ENCODE measurements at regions not wholly inside any gene's neighbourhood (a gene's known extent, or its start where the extent isn't known, plus 50 kb on each side); places are given as distances from the start of the nearest gene placed in this dataset.

GRCh38 chr18:40013001-40013609 is 1941.9 kb upstream of the PIK3C3 start:
- H4K20me1 ChIP-seq (replicated peaks; ENCODE audit: control insufficient read depth, extremely low read depth, insufficient read depth, low read length) = no peaks in the 10 kb centered on the region
- no peaks in the 10 kb centered on the region for H3K9me3 ChIP-seq (replicated peaks; ENCODE audit: control insufficient read depth, insufficient read depth, low read length)
- FAIRE-seq = no peak
- DNase-seq (ENCODE audit: low read depth, low spot score) = no peak
- ChIA-PET CTCF (interaction anchor here (1.1 kb wide), 1 partner anchor 27 kb away, joined by 3 read pairs; no protein-coding TSS in a partner anchor), POLR2A (no interaction called here)
- H3K9me1 ChIP-seq (replicated peaks; ENCODE audit: control insufficient read depth, extremely low read depth, insufficient read depth, low read length) = no peaks in the 10 kb centered on the region
- no peaks in the 10 kb centered on the region for H3K79me2 ChIP-seq (ENCODE audit: control insufficient read depth, insufficient read depth, low read length)
- H3K27ac ChIP-seq (ENCODE audit: insufficient read depth, low read depth, low read length) = no peak overlapping the region
- peaks cover 10% of the 10 kb centered on the region for H3K4me1 ChIP-seq (ENCODE audit: control insufficient read depth, extremely low read depth, insufficient read depth, low read length)
- H3K4me2 ChIP-seq (ENCODE audit: insufficient read depth, low read length) = peak overlapping the region; percentile 6
- dilution Hi-C loops (cut with MboI; ENCODE audit: extremely low pct_ligation_motif_present, low sequenced_read_pairs) = no loop called here
- H3K4me3 ChIP-seq (replicated peaks in 1 of 3; ENCODE audit: insufficient read depth in 1 of 3, low read depth in 1 of 3, low read length in 3 of 3) = no peak overlapping the region
- BruUV-seq (replicated peaks) = no TSS peak
- H3K9ac ChIP-seq (replicated peaks; ENCODE audit: extremely low read depth, insufficient read depth, low read length) = no peak overlapping the region
- no peaks in the 10 kb centered on the region for H3K36me3 ChIP-seq (ENCODE audit: control insufficient read depth in 2 of 2, extremely low read depth in 1 of 2, insufficient read depth in 2 of 2, low read length in 2 of 2)
- intact Hi-C loops (cut with micrococcal nuclease) = no loop called here
- TF ChIP-seq MYC (IDR thresholded peaks at IDR 0.05; ENCODE audit: low read depth, low read length) = no peak
- TF ChIP-seq, protein P1, sequence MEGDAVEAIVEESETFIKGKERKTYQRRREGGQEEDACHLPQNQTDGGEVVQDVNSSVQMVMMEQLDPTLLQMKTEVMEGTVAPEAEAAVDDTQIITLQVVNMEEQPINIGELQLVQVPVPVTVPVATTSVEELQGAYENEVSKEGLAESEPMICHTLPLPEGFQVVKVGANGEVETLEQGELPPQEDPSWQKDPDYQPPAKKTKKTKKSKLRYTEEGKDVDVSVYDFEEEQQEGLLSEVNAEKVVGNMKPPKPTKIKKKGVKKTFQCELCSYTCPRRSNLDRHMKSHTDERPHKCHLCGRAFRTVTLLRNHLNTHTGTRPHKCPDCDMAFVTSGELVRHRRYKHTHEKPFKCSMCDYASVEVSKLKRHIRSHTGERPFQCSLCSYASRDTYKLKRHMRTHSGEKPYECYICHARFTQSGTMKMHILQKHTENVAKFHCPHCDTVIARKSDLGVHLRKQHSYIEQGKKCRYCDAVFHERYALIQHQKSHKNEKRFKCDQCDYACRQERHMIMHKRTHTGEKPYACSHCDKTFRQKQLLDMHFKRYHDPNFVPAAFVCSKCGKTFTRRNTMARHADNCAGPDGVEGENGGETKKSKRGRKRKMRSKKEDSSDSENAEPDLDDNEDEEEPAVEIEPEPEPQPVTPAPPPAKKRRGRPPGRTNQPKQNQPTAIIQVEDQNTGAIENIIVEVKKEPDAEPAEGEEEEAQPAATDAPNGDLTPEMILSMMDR (IDR thresholded peaks at IDR 0.05; ENCODE audit: extremely low read depth in 1 of 2, insufficient read depth in 1 of 2, low read depth in 1 of 2, low read length in 2 of 2) = no peak
- TF ChIP-seq EZH2 (IDR thresholded peaks at IDR 0.05; ENCODE audit: borderline replicate concordance, low read depth, low read length, severe bottlenecking) = no peak
- TF ChIP-seq JUN (IDR thresholded peaks at IDR 0.05; ENCODE audit: borderline replicate concordance, insufficient read depth, insufficient read length, low read depth) = no peak
- no peak for TF ChIP-seq MAX (IDR thresholded peaks at IDR 0.05; ENCODE audit: insufficient read depth, insufficient read length)
- TF ChIP-seq FOS (IDR thresholded peaks at IDR 0.05; ENCODE audit: borderline replicate concordance, insufficient read depth, low read length) = no peak
- H2AFZ ChIP-seq (ENCODE audit: low read depth, low read length) = peak overlapping the region; percentile 72
- H3K27me3 ChIP-seq (ENCODE audit: control insufficient read depth in 2 of 2, insufficient read depth in 2 of 2, low read length in 2 of 2) = no peaks in the 10 kb centered on the region

Measured in endothelial cell of umbilical vein (primary cell).